Spleen (tissue), 11 donors: ENCODE measurements at regions not wholly inside any gene's neighbourhood (a gene's known extent, or its start where the extent isn't known, plus 50 kb on each side); places are given as distances from the start of the nearest gene placed in this dataset.

Experiments used
- DNase-seq: peaks from one replicate; pipeline ENCODE4 v3.0.0-alpha.2; 2020
- H3K27ac ChIP-seq, 8 donors: fragments of 200-600 bp; sonication (generic) in 7 of 8; 1 replicate in 4 of 8; 2 replicates in 4 of 8; pipeline versions ENCODE4 v1.5.0 to v1.8.0; 2016 to 2021; ENCODE audit warnings: inconsistent platforms in 4 of 8, mild to moderate bottlenecking in 4 of 8, moderate library complexity in 1 of 8
- H3K27me3 ChIP-seq, 7 donors: fragments of 200-600 bp; sonication (generic) in 6 of 7; replicated peaks in 1 of 7; 1 replicate in 4 of 7; 2 replicates in 3 of 7; pipeline versions ENCODE4 v1.5.0 to v1.8.0; 2016 to 2021; ENCODE audit warnings: inconsistent platforms in 3 of 7, mild to moderate bottlenecking in 1 of 7
- H3K36me3 ChIP-seq, 6 donors: fragments of 200-600 bp; sonication (generic) in 5 of 6; 1 replicate in 4 of 6; 2 replicates in 2 of 6; pipeline versions ENCODE4 v1.5.0 to v1.8.0; 2016 to 2021; ENCODE audit warnings: inconsistent platforms in 2 of 6
- H3K4me1 ChIP-seq, 6 donors: fragments of 200-600 bp; sonication (generic) in 5 of 6; 1 replicate in 3 of 6; 2 replicates in 3 of 6; pipeline versions ENCODE4 v1.5.0 to v1.8.0; 2016 to 2021; ENCODE audit warnings: inconsistent platforms in 3 of 6
- H3K4me3 ChIP-seq, 8 donors: fragments of 200-600 bp; sonication (generic) in 7 of 8; 1 replicate in 4 of 8; 2 replicates in 4 of 8; pipeline versions ENCODE4 v1.5.0 to v1.8.0; 2016 to 2021; ENCODE audit warnings: inconsistent platforms in 4 of 8, mild to moderate bottlenecking in 4 of 8, moderate library complexity in 2 of 8
- H3K9me3 ChIP-seq, 8 donors: fragments of 200-600 bp; sonication (generic) in 7 of 8; 1 replicate in 4 of 8; 2 replicates in 4 of 8; pipeline versions ENCODE4 v1.5.0 to v1.8.0; 2016 to 2021; ENCODE audit warnings: inconsistent platforms in 4 of 8
- CTCF ChIP-seq, 11 experiments: fragments of 200-600 bp in 7 of 11; fragments of 450-650 bp in 4 of 11; sonication (generic) in 4 of 11; IDR thresholded peaks in 8 of 11; conservative IDR thresholded peaks in 3 of 11; 1 replicate in 7 of 11; 2 replicates in 4 of 11; pipeline versions ENCODE4 v1.4.0 to v1.8.0; 2016 to 2021; ENCODE audit warnings: antibody characterized with exemption in 11 of 11, inconsistent platforms in 4 of 11, mild to moderate bottlenecking in 1 of 11
- POLR2A ChIP-seq, 3 donors: fragments of 450-650 bp; IDR thresholded peaks; one replicate each; pipeline ENCODE4 v1.5.1; 2017; ENCODE audit warnings: antibody characterized with exemption in 3 of 3, mild to moderate bottlenecking in 1 of 3
- POLR2AphosphoS5 ChIP-seq, 3 donors: sonication (generic); formaldehyde crosslinking; IDR thresholded peaks; one replicate each; pipeline ENCODE4 v1.5.1; 2017; ENCODE audit warnings: antibody characterized with exemption in 3 of 3
- WGBS, 5 donors: extraction: QIAGEN DNeasy Blood & Tissue Kit in 3 of 5; methylation state at CpG; one replicate each; pipeline versions ENCODE4 v1.1.5 to v1.1.7; 2013 to 2018; 5-methylcytosine and 5-hydroxymethylcytosine counted together
- intact Hi-C: fragments of 100-400 bp; cut with DNase I; formaldehyde crosslinking; loops from one replicate; pipeline ENCODE4 v1.15.0; 2023; ENCODE audit warnings: low total_unique reads
- donor health status: healthy with polysubstance abuse.
- donor health status: DM: no; HTN: no; CAD: no; lungs with moderate emphysema.
- donor health status: DM: no; HTN: no; CAD: no.
- donor health status: Bipolar disorder and iron deficiency.
- donor health status: healthy.
- donor health status: DM: no; HTN: no; CAD: no.
- donor health status: DM: yes; HTN: yes; CAD: no.

DNA sequence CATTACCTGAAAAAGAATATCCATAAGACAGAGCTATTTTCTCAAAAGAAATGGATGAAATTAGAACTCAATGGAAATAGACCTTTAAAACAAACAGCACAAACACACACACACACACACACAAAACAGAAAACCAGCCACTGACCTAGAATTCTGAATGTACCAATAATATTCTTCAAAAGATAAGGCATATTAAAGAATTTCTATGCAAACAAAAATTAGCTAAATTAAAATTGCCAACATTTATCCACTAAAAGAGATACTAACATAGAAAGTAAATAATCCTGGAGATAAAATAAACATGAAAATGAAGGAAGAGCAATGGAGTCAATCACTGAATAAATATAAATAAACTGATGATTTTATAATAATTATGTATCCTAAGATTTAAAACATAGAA lies 431.2 kb downstream of the SH2D4B start:
- TF ChIP-seq POLR2AphosphoS5 (IDR thresholded peaks at IDR 0.05): no peak
- TF ChIP-seq CTCF (IDR thresholded peaks at IDR 0.05 in 8 of 11, conservative IDR thresholded peaks at IDR 0.05 in 3 of 11): no peak
- no peak for TF ChIP-seq POLR2A (IDR thresholded peaks at IDR 0.05)
- intact Hi-C loops: no loop called here

DNA sequence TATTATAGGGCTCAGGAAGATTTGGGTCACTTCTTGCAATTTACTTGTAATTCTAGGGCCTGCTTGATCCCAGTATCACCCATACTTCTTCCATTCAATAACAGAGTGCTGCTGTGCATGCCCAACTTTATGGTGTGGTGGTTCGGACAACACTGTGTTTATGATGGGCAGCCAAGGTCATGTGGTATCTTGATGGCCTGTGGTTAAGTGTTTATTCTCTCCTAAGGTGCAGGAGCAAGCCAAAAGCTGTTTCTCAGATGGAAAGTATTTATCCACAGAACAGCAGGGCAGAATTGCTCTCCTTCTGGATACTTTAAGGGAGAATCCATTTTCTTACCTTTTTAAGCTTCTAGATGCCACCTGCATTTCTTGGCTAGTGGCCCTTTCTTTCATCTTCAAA lies 433.8 kb downstream of the SH2D4B start:
- H3K9me3 ChIP-seq: no peaks in the 10 kb centered on the region
- no peak for DNase-seq
- H3K4me3 ChIP-seq: no peak overlapping the region
- H3K4me1 ChIP-seq: no peaks in the 10 kb centered on the region
- intact Hi-C loops: no loop called here
- 63 to 93% (median 81%) methylated on average over 1 of the region's 1 CpG for WGBS, 5 donors
- H3K27ac ChIP-seq: no peak overlapping the region
- no peaks in the 10 kb centered on the region for H3K36me3 ChIP-seq
- no peaks in the 10 kb centered on the region for H3K27me3 ChIP-seq
- TF ChIP-seq CTCF (IDR thresholded peaks at IDR 0.05 in 8 of 11, conservative IDR thresholded peaks at IDR 0.05 in 3 of 11) (no peak), POLR2A (IDR thresholded peaks at IDR 0.05) (no peak), POLR2AphosphoS5 (IDR thresholded peaks at IDR 0.05) (no peak)

More for the DNA sequence above, 431.2 kb downstream of the SH2D4B start:
- H3K4me3 ChIP-seq: no peak overlapping the region
- no peaks in the 10 kb centered on the region for H3K4me1 ChIP-seq
- H3K36me3 ChIP-seq: no peaks in the 10 kb centered on the region
- no peaks in the 10 kb centered on the region for H3K9me3 ChIP-seq
- no peak for DNase-seq
- H3K27me3 ChIP-seq: no peaks in the 10 kb centered on the region
- H3K27ac ChIP-seq: no peak overlapping the region

- no peaks in the 10 kb centered on the region for H3K9me3 ChIP-seq
- intact Hi-C loops: no loop called here
- no peaks in the 10 kb centered on the region for H3K27me3 ChIP-seq
- no peak for DNase-seq
- no peak overlapping the region for H3K4me3 ChIP-seq
- no peak overlapping the region for H3K27ac ChIP-seq
- no peaks in the 10 kb centered on the region for H3K36me3 ChIP-seq
- 80 to 93% (median 88%) methylated on average over 5 of the region's 5 CpGs for WGBS, 5 donors
- no peaks in the 10 kb centered on the region for H3K4me1 ChIP-seq
- no peak for TF ChIP-seq POLR2A (IDR thresholded peaks at IDR 0.05)
- TF ChIP-seq POLR2AphosphoS5 (IDR thresholded peaks at IDR 0.05): no peak
- no peak for TF ChIP-seq CTCF (IDR thresholded peaks at IDR 0.05 in 8 of 11, conservative IDR thresholded peaks at IDR 0.05 in 3 of 11)
These were observed 439.0 kb downstream of the SH2D4B start for GRCh38 chr10:80976658-80977057.

DNA sequence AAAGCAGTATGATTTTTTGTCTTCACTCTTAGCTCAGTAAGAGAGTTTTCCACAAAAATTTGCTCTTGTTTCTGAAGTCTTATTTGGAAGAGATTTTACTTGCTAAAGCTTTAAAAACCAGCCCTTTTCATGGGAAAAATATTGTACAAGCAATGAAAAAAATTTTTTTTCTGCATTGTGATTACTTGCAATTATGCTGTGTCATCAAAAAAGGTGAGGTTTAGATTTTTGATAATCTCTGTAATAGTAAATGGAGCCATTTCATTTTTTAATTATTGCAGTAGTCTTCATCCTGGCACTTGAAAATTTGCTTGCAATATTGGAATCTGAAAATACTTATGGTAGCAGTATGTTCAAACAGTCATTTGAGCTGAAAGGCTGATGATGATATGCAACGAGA lies 447.4 kb downstream of the SH2D4B start:
- no peaks in the 10 kb centered on the region for H3K36me3 ChIP-seq
- no peaks in the 10 kb centered on the region for H3K9me3 ChIP-seq
- no peaks in the 10 kb centered on the region for H3K27me3 ChIP-seq
- no peak overlapping the region for H3K27ac ChIP-seq
- H3K4me3 ChIP-seq: no peak overlapping the region
- no peaks in the 10 kb centered on the region for H3K4me1 ChIP-seq
- no peak for TF ChIP-seq POLR2A (IDR thresholded peaks at IDR 0.05)
- TF ChIP-seq CTCF (IDR thresholded peaks at IDR 0.05 in 8 of 11, conservative IDR thresholded peaks at IDR 0.05 in 3 of 11): no peak
- 58 to 74% (median 72%) methylated on average over 1 of the region's 1 CpG for WGBS, 5 donors
- DNase-seq: no peak
- intact Hi-C loops: no loop called here
